Smooth muscle cell (in vitro differentiated cells): ENCODE measurements at regions not wholly inside any gene's neighbourhood (a gene's known extent, or its start where the extent isn't known, plus 50 kb on each side); places are given as distances from the start of the nearest gene placed in this dataset.

Source experiments
- DNase-seq: peaks from one replicate; lab custom pipeline; 2025; ENCODE audit not compliant: unreplicated experiment; lab: John Stamatoyannopoulos, UW
- H2AFZ ChIP-seq: fragments of 200-600 bp; sonication (generic); 2 replicates; pipeline ENCODE4 v1.6.0; 2016; ENCODE audit warnings: antibody characterized with exemption, low read depth, mild to moderate bottlenecking
- H3F3A ChIP-seq: fragments of 200-600 bp; sonication (generic); 2 replicates; pipeline ENCODE4 v1.6.0; 2017; ENCODE audit warnings: antibody characterized with exemption, low read depth
- H3K27ac ChIP-seq: fragments of 200-600 bp; sonication (generic); 2 replicates; pipeline ENCODE4 v1.5.1; 2016; ENCODE audit warnings: low read depth, mild to moderate bottlenecking
- H3K27me3 ChIP-seq: fragments of 200-600 bp; sonication (generic); 2 replicates; pipeline ENCODE4 v1.6.1; 2016; ENCODE audit warnings: low read depth, mild to moderate bottlenecking
- H3K36me3 ChIP-seq: fragments of 200-600 bp; sonication (generic); 2 replicates; pipeline ENCODE4 v1.5.1; 2016; ENCODE audit warnings: low read depth
- H3K4me1 ChIP-seq: fragments of 200-600 bp; sonication (generic); 2 replicates; pipeline ENCODE4 v1.5.1; 2016; ENCODE audit warnings: low read depth
- H3K4me2 ChIP-seq: fragments of 200-600 bp; sonication (generic); 2 replicates; pipeline ENCODE4 v1.6.0; 2016; ENCODE audit warnings: mild to moderate bottlenecking
- H3K4me3 ChIP-seq: fragments of 200-600 bp; sonication (generic); 2 replicates; pipeline ENCODE4 v1.5.1; 2016; ENCODE audit warnings: mild to moderate bottlenecking
- H3K79me2 ChIP-seq: fragments of 200-600 bp; sonication (generic); 2 replicates; pipeline ENCODE4 v1.6.0; 2016; ENCODE audit warnings: low read depth, mild to moderate bottlenecking
- H3K9ac ChIP-seq: fragments of 200-600 bp; sonication (generic); 2 replicates; pipeline ENCODE4 v1.6.0; 2016; ENCODE audit warnings: low read depth
- H3K9me3 ChIP-seq: fragments of 200-600 bp; sonication (generic); replicated peaks from 2 replicates; pipeline ENCODE4 v1.5.1; 2016; ENCODE audit warnings: low read depth
- H4K20me1 ChIP-seq: fragments of 200-600 bp; sonication (generic); 2 replicates; pipeline ENCODE4 v1.6.0; 2016; ENCODE audit warnings: low read depth
- CTCF ChIP-seq: fragments of 200-600 bp; sonication (generic); IDR thresholded peaks from 2 replicates; pipeline ENCODE4 v1.5.1; 2017; ENCODE audit warnings: borderline replicate concordance, mild to moderate bottlenecking, antibody characterized with exemption; ENCODE audit not compliant: insufficient read depth, poor library complexity, severe bottlenecking
- WGBS: methylation state at CpG from one replicate; pipeline ENCODE4 v1.1.7; 2016; ENCODE audit warnings: low lambda C conversion rate; 5-methylcytosine and 5-hydroxymethylcytosine counted together

- Histone ChIP-seq H3F3A (no peaks in the 10 kb centered on the region), H3K9ac (no peak overlapping the region), H2AFZ (no peak overlapping the region), H3K9me3 (no peaks in the 10 kb centered on the region), H4K20me1 (no peaks in the 10 kb centered on the region), H3K27ac (no peak overlapping the region), H3K36me3 (no peaks in the 10 kb centered on the region), H3K4me1 (no peaks in the 10 kb centered on the region), H3K4me3 (no peak overlapping the region), H3K4me2 (no peak overlapping the region), H3K79me2 (no peaks in the 10 kb centered on the region), H3K27me3 (no peaks in the 10 kb centered on the region)
- TF ChIP-seq CTCF, result no peak
- WGBS, result 97% methylated on average over 1 of the region's 1 CpG
- DNase-seq, result no peak
Measured at GRCh38 chr7:28362182-28362581, 50.1 kb upstream of the CREB5 start.
